CD4-positive, alpha-beta T cell (primary cell): ENCODE measurements at regions not wholly inside any gene's neighbourhood (a gene's known extent, or its start where the extent isn't known, plus 50 kb on each side); places are given as distances from the start of the nearest gene placed in this dataset.

Experiments used
- ATAC-seq: fragments of 200-7000 bp; cut with Tn5 transposase; one replicate; pipeline ENCODE4 v1.10.0; 2022; ENCODE audit warnings: mild to moderate bottlenecking; ENCODE audit not compliant: poor library complexity
- CTCF ChIA-PET: fragments of 350-600 bp; sonication (Branson Sonifier 250); formaldehyde crosslinking; loops from one replicate; lab custom pipeline; 2021; ENCODE audit warnings: antibody characterized with exemption, inconsistent platforms; lab: Charles Lee
- POLR2A ChIA-PET: fragments of 350-600 bp; sonication (Branson Sonifier 250); formaldehyde crosslinking; loops from one replicate; lab custom pipeline; 2021; ENCODE audit warnings: antibody characterized with exemption, inconsistent platforms; lab: Charles Lee
- DNase-seq, 14 experiments: peaks; one replicate each; pipeline ENCODE4 v3.0.0-alpha.2; 2013 to 2020; ENCODE audit warnings: mixed read lengths in 2 of 14
- H3K27ac ChIP-seq, 2 donors: one replicate each; pipeline versions ENCODE4 v1.5.1 to v1.7.0; 2013; ENCODE audit warnings: low read length in 2 of 2, low read depth in 1 of 2, mild to moderate bottlenecking in 1 of 2
- H3K27me3 ChIP-seq, 2 experiments: 1 replicate in 1 of 2; 2 replicates in 1 of 2; pipeline versions ENCODE4 v1.6.1 to v1.7.0; 2013; ENCODE audit warnings: low read length in 2 of 2, control low read depth in 1 of 2, mild to moderate bottlenecking in 1 of 2, moderate library complexity in 1 of 2; ENCODE audit not compliant: insufficient read depth in 2 of 2, control insufficient read depth in 1 of 2
- H3K36me3 ChIP-seq: one replicate; pipeline ENCODE4 v1.6.1; 2013; ENCODE audit warnings: low read length, control low read depth; ENCODE audit not compliant: insufficient read depth
- H3K4me1 ChIP-seq: one replicate; pipeline ENCODE4 v1.6.1; 2013; ENCODE audit warnings: low read length, control low read depth; ENCODE audit not compliant: insufficient read depth
- H3K4me3 ChIP-seq: one replicate; pipeline ENCODE4 v1.5.1; 2013; ENCODE audit warnings: mild to moderate bottlenecking, low read length, moderate library complexity
- H3K9me3 ChIP-seq, 2 experiments: 1 replicate in 1 of 2; 2 replicates in 1 of 2; pipeline versions ENCODE4 v1.6.1 to v1.7.0; 2013; ENCODE audit warnings: low read length in 2 of 2, mild to moderate bottlenecking in 2 of 2, control low read depth in 1 of 2, moderate library complexity in 1 of 2; ENCODE audit not compliant: control insufficient read depth in 1 of 2, insufficient read depth in 1 of 2
- H3K27ac Mint-ChIP-seq: one replicate; pipeline ENCODE4 v1.8.0; 2020; ENCODE audit warnings: mixed read lengths
- H3K27me3 Mint-ChIP-seq: one replicate; pipeline ENCODE4 v1.8.0; 2021; ENCODE audit warnings: mixed read lengths
- H3K36me3 Mint-ChIP-seq: one replicate; pipeline ENCODE4 v1.8.0; 2021; ENCODE audit warnings: low read depth, mixed read lengths
- H3K4me1 Mint-ChIP-seq: one replicate; pipeline ENCODE4 v1.8.0; 2021; ENCODE audit warnings: low read depth, mixed read lengths
- H3K4me3 Mint-ChIP-seq: one replicate; pipeline ENCODE4 v1.8.0; 2020; ENCODE audit warnings: mild to moderate bottlenecking, mixed read lengths
- H3K9me3 Mint-ChIP-seq: one replicate; pipeline ENCODE4 v1.8.0; 2020; ENCODE audit warnings: mixed read lengths
- intact Hi-C, 2 experiments: fragments of 100-400 bp; cut with DNase I in 1 of 2; cut with micrococcal nuclease in 1 of 2; formaldehyde crosslinking; loops; one replicate each; pipeline versions ENCODE4 v1.15.1 to v1.9.0; 2023 to 2025; cut with DNase I, micrococcal nuclease
- TF ChIP-seq, protein P1 (sequence below): fragments of 200-600 bp; IDR thresholded peaks from one replicate; pipeline ENCODE4 v1.8.0; 2022; ENCODE audit warnings: antibody characterized with exemption, mild to moderate bottlenecking

DNA sequence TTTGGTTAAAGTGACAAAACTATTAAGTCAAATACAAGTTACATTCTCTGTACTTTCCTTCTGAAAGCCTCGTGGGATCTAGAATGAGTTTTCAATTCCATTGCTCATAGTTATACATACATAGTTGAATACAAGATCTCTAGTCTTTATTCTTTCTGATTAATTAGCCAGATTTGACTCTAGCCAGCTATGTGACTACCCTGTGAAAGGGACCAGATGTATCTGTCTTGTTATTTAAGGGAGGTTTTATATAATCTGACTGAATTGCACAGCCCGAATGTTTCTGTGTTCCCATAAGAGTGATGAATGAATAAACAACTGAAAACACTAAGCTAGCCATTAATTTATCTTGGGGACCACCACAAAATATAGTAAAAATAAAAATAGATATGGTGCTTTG lies 166.7 kb downstream of the TMEM167A start:
- Histone ChIP-seq H3K4me3 (no peak overlapping the region), H3K4me1 (no peaks in the 10 kb centered on the region), H3K27me3 (no peaks in the 10 kb centered on the region), H3K27ac (no peak overlapping the region), H3K9me3 (peaks cover 0 to 4% of the 10 kb centered on the region in 2 experiments), H3K36me3 (no peaks in the 10 kb centered on the region)
- no peaks in the 10 kb centered on the region for H3K4me1 Mint-ChIP-seq
- TF ChIP-seq, protein P1, sequence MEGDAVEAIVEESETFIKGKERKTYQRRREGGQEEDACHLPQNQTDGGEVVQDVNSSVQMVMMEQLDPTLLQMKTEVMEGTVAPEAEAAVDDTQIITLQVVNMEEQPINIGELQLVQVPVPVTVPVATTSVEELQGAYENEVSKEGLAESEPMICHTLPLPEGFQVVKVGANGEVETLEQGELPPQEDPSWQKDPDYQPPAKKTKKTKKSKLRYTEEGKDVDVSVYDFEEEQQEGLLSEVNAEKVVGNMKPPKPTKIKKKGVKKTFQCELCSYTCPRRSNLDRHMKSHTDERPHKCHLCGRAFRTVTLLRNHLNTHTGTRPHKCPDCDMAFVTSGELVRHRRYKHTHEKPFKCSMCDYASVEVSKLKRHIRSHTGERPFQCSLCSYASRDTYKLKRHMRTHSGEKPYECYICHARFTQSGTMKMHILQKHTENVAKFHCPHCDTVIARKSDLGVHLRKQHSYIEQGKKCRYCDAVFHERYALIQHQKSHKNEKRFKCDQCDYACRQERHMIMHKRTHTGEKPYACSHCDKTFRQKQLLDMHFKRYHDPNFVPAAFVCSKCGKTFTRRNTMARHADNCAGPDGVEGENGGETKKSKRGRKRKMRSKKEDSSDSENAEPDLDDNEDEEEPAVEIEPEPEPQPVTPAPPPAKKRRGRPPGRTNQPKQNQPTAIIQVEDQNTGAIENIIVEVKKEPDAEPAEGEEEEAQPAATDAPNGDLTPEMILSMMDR = no peak
- H3K27me3 Mint-ChIP-seq = peaks cover 16% of the 10 kb centered on the region
- intact Hi-C loops = no loop called here
- no peaks in the 10 kb centered on the region for H3K36me3 Mint-ChIP-seq
- no peak for DNase-seq
- no peak overlapping the region for H3K4me3 Mint-ChIP-seq
- peaks cover 4% of the 10 kb centered on the region for H3K9me3 Mint-ChIP-seq
- H3K27ac Mint-ChIP-seq = no peak overlapping the region
- ChIA-PET CTCF (no interaction called here), POLR2A (no interaction called here)
- no peak for ATAC-seq

DNA sequence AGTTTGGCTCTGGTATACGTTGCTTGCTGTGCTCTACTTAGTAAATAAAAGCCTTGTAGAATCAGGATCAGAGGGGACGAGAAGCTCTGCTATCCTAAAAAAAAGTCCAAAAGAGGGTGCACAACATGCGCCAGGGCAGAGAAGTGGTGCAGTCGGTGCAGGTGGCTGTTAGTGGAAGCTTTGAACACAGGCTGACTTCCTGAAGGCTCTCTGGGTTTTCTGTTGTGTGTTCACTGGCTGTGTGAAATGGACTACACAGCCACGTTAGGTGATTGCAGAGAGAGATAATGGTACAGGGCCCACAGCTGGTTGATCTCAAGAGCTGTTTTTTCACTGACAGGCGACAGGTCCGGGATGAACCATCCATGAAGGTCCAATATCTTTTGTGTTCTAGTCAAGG lies 167.4 kb downstream of the TMEM167A start:
- ATAC-seq (no peak), DNase-seq (no peak)
- Mint-ChIP-seq H3K36me3 (no peaks in the 10 kb centered on the region), H3K9me3 (no peaks in the 10 kb centered on the region), H3K27ac (no peak overlapping the region), H3K4me3 (no peak overlapping the region), H3K4me1 (no peaks in the 10 kb centered on the region), H3K27me3 (peaks cover 16% of the 10 kb centered on the region)
- Histone ChIP-seq H3K36me3 (no peaks in the 10 kb centered on the region), H3K27me3 (no peaks in the 10 kb centered on the region), H3K4me1 (no peaks in the 10 kb centered on the region), H3K9me3 (peaks cover 0 to 2% of the 10 kb centered on the region in 2 experiments), H3K4me3 (no peak overlapping the region), H3K27ac (no peak overlapping the region)
- ChIA-PET POLR2A (no interaction called here), CTCF (no interaction called here)
- TF ChIP-seq, protein P1 = no peak
- intact Hi-C loops = no loop called here

DNA sequence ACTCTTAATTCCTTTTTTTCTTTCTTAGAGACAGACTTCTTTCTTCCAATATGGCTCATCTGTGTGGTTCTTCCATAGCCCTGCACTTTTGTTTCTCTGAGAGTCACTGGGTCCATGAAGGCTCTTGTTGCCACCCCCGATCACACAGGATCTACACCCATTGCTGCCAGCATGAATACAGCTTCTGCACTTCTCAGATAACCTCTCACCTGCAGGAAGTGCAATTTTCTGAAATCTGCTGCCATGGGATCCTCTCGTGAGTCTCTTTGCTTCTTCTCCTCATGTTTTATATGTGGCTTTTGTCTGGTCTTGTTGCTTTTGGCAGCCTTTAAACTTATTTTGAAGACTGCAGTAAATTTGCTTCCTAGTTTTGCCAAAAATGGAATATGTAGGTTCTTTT lies 171.2 kb downstream of the TMEM167A start:
- Histone ChIP-seq H3K27ac (no peak overlapping the region), H3K4me3 (no peak overlapping the region), H3K36me3 (no peaks in the 10 kb centered on the region), H3K27me3 (no peaks in the 10 kb centered on the region), H3K9me3 (peaks cover 0 to 7% of the 10 kb centered on the region in 2 experiments), H3K4me1 (no peaks in the 10 kb centered on the region)
- Mint-ChIP-seq H3K4me3 (no peak overlapping the region), H3K4me1 (no peaks in the 10 kb centered on the region), H3K27me3 (peaks cover 11% of the 10 kb centered on the region), H3K9me3 (peaks cover 10% of the 10 kb centered on the region), H3K36me3 (no peaks in the 10 kb centered on the region), H3K27ac (no peak overlapping the region)
- DNase-seq = no peak
- CTCF ChIA-PET = no interaction called here
- no peak for ATAC-seq
- TF ChIP-seq, protein P1 = no peak
- POLR2A ChIA-PET = no interaction called here
- intact Hi-C loops = no loop called here
